NCI-H2227 treated with DMSO at 0.1 percent for 48 hours (cell line): ENCODE measurements at regions not wholly inside any gene's neighbourhood (a gene's known extent, or its start where the extent isn't known, plus 50 kb on each side); places are given as distances from the start of the nearest gene placed in this dataset.

Experiments used
- DNase-seq: peaks from one replicate; lab custom pipeline; 2025; lab: John Stamatoyannopoulos, UW

DNA sequence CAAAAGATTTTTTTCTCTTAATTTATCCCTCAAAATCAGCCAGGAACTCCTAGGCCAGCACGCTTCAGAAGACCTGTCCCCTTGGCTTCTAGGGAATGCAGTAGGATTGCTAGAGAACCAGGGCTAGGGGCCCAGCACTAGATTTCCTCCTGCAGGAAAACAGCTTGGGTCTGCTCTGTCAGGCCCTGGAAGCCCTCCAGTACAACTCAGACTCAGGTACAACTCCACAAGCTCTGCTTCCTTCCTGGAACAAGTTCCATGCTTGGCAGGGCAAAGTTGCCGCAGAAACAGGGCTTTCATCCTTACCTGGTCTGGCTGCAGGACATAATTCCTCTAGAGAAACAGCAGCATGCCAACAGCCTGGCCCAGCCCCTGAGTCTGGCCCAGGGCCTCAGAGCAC lies 96.1 kb upstream of the CTNNB1 start:
- no peak for DNase-seq

DNA sequence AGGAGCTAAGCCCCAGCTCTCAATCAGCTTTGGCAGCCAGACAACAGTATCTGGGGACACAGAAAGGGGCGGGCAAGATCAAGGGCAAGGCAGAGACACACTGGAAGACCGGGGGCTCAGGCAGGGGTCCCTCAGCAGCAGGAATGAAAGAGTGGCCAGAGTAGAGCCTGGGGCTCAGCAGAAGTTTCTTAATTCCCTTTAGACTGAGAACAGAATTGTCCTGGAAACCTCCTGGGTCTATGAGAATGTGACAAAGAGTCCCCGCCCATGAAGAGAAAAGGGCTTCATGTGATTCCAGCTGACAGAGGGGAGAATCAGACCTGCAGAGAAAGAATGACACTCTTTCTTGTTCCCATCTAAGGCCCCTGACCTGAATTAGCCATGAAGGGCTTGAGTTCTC lies 95.2 kb upstream of the CTNNB1 start:
- no peak for DNase-seq

DNA sequence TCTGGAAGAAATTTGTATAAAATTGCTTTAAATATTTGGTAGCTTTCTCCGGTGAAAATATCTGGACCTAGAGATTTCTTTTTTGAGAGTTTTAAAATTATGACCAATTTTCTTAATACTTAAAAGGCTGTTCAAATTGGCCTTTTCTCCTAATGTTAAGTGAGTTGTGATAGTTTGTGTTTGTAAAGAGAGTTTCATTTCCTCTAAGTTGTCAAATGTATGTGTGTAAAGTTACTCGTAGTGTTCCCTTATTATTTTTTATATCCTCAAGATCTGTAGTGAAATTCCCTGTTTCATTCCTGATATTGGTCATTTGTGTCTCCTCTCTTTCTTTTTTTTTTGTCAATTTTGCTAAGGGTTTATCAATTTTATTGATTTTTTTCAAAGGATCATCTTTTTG lies 92.6 kb upstream of the CTNNB1 start:
- no peak for DNase-seq

DNA sequence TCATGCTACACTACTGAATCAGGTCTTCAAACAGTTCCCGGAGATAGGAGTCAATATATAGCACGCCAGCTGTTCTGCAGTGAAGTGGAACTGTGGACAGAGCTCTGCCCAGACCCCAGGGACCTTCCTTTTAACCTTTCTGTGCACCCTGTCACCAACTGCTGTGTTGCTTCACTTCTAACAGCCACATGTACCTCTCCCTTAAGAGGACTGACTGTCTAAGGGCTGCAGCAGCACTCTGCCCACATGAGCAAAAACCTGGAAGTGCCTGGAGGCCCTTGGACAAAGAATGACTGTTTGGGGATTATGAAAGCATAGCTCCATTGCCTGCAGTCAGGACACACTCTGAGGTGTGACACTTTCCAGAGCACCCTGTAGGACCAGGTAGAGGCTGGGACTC lies 88.3 kb upstream of the CTNNB1 start:
- DNase-seq: no peak

DNA sequence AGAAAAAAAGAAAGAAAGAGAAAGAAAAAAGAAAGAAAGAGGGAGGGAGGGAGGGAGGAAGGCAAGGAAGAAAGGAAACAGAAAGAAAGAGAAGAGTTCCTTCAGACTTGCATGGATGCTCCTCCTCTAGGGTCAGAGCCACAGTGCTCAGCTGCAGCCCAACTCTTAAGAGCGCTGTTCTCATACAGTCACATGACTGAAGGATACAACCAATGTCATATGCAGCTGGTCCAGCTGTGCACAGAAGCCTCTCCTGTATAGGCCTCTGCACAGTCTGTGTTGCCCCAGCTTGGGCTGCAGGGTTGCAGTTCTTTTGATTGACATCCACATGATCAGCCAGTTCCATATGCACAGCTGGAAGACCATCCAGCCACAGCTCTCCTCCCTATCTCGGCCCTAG lies 86.8 kb upstream of the CTNNB1 start:
- no peak for DNase-seq

DNA sequence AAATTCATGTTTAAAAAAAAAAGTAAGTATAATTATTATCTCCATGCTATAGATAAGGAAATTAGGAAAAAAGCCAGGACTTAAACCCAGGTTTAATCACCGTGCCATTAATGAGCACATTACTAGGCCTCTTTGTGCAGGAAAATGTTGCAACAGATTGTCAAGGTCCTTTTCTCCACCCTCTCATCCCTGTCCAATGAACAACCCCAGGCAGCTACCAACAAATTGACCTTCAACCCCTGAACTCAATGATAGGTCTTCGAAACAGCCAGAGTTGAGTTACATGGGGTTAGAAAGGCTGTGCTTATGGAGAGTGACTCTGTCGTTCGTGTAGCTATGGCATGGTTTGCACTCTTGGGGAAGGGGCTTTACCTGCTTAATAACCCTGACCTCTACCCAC lies 84.2 kb upstream of the CTNNB1 start:
- DNase-seq: no peak

DNA sequence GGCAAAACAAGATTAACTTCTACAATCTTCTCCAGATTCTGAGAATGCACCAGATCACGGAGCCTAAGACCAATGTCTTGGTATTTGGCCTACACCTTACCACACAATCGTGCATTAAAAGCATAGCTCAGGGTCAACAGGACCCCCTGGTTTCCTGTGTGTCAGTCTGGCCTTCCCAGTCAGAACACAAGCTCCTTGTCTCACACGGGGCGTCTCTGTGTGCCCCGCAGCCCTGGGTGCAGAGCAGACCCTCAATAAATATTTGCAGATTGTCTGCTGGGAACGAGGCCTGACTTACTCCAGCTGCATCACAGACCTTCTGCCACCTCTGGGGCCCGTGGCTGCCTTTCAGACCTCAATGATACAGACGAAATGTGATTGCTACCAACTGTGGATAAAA lies 82.5 kb upstream of the CTNNB1 start:
- DNase-seq: no peak

DNA sequence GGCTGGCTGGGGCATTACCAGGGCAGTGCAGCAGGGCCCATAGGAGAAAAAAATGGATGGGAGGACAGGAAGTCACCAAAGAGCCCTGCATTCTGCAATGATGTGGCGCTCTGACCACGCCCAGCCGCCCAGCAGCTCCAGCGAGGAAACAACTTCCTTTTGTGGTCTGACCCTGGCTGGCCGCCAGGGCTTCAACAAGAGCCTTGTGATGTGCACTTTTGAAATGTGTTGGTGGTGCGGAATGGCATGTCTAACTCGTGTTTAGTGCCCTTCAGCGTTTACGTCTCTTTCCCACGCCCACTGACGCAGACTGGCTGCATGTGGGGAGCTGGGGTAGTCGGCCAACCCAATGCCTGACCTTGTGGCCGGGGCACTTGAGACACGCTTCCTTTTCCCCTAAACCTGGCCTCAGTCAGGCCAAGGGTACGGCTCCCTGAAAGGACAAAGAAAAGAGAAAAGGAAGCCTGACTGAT lies 81.9 kb upstream of the CTNNB1 start:
- no peak for DNase-seq

DNA sequence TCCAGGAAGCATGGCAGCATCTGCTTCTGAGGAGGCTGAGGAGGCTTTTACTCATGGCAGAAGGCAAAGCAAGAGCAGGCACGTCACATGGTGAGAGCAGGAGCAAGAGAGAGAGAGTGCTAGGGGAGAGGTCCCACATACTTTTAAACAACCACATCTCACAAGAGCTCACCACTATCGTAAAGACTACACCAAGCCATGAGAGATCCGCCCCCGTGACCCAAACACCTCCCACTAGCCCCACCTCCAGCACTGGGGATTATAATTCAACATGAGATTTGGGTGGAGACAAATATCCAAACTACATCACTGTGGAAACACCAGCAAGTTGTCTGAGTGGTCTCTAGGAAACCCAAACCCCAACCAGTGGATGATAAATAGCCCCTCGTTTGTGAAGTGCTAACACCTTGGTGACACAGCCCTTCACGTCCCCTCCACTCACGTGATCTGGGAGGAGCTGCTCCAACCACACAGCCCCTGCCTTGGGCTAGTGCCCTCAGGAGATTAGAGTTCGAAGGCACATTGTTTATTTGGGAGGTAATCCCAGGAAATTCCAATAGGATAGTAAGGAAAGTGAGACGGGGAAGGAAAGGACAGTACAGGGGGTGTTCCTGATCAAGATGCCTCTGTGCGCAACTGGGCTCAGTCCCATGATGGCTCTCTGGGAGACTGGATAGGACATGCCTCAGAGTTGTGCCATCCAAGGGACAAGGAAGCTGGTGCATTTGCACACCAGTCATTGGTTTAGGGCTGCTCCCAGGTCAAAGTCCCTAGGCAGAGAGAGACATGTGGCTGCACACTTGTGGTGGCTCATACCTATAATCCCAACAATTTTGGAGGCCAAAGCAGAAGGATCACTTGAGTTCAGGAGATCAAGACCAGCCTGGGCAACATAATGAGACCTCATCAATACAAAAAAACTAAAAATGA lies 80.6 kb upstream of the CTNNB1 start:
- DNase-seq: no peak

DNA sequence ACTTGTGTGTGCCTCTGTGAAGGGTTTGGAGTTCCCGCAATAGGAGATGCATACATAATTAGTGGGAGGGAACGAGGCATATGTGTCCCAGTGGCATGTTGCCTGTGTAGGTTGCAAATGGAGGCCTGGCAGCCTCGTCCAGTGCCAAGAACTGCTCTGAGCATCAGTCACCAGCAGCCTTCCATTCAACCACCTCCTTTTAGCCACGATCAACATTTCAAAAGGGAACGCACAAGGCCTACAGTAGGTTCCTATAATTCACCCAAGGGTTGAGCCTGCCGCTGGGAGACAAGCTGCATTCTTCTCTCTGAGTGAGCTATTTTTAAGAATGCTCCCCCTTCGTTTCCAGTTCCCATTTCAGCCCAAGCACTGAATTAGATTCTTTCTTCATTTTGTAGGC lies 78.8 kb upstream of the CTNNB1 start:
- no peak for DNase-seq

DNA sequence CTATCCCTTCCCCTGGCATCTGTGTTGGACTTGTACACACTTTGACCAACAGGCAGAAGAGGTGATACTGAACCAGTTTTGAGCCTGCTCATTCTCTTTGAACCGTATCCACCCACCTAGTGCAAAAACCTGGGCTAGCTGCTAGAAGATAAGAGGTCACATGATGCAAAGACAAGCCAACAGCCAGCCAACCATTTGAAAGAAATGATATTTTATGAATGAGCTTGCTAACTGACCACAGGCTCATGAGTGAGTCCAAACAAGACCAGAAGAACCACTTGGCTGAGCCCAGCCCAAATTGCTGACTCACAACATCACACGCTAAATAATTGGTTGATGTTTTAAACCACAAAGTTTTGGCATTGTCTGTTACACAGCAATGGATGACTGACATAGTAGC lies 74.0 kb upstream of the CTNNB1 start:
- no peak for DNase-seq

DNA sequence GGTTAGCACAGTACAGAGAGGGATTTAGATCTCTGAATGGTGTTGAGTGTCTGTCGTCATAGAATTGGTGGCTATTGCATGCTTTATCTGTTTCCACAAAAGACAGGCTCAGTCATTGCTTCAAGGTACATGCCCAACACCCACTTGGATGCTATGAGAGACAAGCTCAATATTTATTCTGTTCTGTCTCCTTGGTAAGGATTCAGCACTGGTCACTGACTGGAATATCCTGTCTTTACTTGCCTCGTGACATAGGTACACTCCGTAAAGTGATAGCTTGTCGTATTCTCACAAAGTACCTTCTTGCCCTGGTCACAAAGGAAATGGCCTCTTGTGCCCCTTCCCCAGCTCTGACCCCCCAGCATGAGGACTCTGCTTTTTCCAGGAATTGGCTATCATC lies 72.8 kb upstream of the CTNNB1 start:
- DNase-seq: no peak

DNA sequence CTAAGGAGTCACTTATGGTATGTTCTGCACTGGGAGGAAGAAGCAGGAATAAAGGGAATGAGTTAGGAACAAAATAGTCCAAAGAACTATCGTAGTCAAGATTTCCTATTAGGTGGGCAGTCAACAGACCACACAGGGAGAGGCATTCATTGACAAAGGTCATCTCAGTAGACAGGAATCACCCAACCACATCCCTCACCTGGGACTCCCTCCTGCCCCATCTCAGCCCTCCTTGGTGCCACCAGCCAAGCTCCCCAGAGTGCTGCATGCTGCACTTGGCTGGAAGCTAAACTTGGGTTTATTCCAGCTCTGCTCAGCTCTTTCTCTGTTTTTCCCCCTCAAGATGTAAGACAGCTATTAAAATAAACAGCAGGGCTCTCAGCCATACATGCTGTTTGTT lies 72.3 kb upstream of the CTNNB1 start:
- no peak for DNase-seq

DNA sequence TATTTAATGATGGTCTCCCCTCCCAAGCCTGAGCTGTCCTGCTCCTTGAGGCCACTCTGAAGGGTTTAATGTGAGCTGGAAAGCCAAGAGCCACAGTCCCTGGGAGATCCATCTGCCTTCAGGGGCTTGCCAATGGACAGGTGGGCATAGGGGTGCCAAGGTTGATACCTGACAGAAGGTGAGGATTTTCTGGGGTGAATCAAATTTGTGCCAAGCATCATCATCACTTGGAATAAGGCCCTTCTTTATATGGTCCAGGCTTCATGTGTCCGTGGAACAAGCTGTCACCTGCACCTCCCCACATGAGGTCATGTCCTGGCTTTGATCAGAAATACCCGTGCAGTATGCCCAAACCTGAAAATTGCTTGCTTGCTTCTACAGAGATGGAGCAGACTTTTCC lies 71.9 kb upstream of the CTNNB1 start:
- no peak for DNase-seq

DNA sequence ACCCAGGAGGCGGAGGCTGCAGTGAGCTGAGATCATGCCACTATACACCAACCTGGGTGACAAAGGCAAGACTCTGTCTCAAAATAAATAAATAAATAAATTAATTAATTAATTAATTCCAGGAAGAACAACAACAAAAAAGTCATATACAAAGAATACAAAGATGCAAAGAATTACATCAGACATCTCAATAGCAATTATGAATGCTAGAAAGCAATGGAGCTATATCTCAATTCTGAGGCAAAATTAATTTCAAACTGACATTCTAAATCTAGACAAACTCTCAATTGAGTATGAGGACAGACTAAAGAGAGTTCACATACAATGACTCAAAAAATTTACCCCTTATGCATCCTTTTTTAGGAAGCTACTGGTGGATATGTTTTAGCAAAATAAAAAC lies 69.6 kb upstream of the CTNNB1 start:
- peak; percentile 4 for DNase-seq

DNA sequence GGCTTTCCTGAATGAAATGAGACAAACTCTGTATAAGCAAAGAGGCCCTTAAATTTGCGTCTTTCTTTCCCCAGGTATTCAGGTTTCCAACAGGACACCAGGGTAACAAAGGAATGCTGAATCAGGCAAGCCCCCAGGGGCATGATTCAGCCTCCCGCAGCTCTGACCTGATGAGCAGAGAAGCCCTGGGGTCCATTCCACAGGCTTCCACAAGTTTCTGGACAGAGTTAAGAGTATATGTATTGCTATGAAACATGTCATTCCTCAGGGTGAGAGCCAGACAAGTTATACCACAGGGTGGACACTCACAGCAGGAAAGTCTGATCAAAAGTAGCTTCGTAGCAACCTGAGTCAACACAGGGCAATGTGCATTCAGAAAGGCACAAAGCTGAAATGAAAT lies 68.1 kb upstream of the CTNNB1 start:
- DNase-seq: no peak

DNA sequence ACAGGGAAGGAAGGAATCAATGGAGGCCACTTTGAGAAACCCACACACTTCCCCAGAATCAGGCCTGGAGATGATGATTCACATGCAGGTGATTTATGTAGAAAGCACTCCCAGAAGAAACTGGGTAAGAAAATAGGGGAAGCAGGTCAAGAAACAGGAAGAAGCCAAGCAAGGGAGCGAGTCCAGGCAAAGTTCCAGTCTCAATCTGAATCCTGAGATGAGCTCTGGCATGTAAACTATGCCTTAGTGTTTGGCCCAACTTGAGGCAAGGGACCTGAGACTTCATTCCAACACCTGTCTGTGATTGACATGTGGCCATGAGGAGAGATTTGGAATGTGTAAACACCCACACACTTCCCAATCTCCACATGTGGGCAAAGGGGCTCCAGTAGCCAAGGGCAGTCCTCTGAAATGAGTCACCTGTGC lies 61.6 kb upstream of the CTNNB1 start:
- DNase-seq: no peak

DNA sequence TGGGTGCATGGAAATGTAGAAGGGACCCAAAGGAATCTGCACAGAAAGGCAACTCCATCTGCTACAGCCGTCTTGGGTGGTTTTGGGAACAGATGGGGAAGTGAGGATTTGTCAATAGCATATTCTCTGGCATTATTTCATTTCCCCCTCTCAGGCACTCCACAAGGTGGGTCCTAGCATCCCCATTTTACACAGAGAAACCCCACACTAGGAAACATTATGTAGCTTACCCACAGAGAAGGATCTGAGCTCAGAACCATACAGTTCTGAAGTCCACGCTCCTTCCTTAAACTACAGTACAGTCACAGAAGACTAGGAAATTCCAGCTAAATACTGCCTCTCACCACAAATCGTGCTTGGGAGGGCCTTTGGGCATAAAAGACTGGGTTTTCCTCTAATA lies 61.2 kb upstream of the CTNNB1 start:
- no peak for DNase-seq

DNA sequence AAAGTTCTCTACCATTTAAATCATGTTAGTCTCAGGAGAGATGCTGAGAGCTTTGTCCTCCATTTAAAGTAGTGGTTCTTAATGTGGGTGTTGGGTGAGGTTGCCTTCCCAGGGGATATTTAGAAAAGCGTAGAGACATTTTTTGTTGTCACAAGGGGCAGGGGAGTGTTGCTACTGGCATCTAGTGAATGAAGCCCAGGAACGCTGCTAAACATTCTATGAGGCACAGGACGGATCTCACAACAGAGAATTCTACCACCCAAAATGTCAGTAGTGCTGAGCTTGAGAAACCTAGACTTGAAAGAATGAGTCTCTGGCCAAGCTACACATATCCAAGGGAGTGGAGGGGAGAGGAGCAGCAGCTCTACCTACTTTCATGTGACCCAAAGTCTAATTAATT lies 60.7 kb upstream of the CTNNB1 start:
- no peak for DNase-seq

DNA sequence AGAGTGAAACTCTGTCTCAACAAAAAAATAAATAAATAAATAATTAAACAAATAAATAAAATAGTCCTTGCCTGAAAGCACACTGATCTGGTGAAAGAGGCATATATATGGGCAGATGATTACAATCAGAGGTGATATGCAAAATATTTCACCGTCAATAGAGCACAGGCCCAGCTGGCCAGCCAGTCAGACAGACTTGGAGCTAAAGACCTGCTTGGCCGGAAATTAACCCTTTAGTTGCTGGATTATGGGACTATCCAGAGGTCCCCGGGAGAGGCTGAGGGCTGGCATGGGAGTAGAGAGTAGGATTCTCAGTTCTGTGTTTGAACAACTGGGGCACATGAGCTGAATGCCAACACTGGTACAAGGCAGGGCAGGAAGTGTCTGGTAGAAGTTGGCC lies 59.1 kb upstream of the CTNNB1 start:
- no peak for DNase-seq

DNA sequence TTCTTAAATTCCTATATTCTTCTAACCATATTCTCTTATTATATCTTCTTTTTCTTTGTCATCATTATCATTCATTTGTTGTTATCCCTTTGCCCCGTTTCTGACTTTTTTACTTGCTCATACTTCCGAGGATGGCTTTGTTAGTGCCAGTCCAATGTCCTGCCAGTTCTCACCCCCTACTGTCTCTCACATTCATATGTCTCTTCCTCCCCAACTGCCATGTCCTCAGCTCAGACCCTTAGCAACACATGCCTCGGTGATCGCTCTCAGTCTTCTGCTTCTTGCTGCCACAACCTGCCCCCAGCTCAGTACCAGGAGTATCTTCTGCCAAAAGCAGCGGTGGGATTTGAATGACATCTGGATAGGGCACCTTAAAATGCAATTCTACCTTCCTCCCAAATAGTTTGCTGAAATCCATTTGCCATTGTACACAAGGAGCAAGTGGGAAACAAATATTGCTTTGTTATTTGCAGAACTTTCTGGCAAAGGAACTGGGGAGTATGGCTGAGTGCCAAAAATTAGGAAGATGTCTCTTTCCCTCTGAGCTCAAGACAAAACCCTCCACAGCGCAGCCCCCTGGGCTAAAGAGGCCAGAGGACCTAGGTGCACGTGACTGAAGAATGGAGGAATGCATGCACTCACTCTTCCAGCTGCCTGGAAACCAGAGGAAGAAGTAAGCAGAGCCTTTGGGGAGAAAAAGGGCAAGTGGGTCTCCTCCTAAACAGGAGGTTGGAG lies 57.7 kb upstream of the CTNNB1 start:
- DNase-seq: no peak

DNA sequence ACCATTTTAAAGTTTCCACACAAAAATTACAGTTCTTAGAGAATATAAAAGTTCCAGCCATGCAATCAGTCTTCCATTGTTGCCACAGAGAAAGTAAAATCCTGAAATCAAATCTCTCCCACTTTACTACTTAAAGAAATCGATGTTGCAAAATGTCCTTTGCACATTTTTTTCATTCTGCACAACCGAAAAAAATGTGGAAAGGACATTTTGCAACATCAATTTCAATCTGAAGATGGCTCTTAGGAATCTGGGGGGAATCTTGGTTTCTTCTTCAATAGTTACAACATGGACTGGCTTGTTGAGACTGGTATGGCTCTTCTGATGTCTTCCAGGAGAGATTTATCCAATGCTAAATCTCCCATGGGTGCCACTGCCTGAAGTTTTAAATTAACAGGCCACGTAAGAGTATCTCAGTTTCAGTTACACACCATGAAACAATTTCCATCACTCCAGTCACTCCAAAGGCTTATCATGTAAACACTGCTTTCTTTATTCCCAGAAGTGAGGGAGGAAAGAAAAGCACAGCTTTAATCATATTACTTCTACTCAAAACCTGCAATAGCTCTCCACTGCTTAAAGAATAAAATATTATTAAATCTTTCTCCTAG lies 55.8 kb upstream of the CTNNB1 start:
- no peak for DNase-seq

DNA sequence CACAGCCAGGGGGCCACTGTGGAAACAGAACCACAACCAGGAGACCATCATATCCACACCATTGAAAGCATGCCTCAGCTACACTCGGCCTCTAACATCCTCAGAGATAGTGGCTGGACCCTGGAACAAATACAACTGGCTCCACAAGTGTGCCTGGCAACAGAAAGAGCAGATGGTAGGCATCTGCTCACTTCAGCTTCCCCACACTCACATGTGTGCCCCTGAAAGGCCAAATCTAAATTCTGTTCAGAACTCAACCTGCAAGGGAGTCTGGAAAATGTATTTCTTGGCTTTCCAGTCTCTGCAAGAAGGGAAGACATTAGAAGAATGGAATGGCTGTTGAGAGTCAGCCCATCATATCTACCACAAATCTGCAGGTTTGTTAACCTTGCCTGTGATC lies 54.7 kb upstream of the CTNNB1 start:
- DNase-seq: no peak
